ENCODE measurements at regions not wholly inside any gene's neighbourhood (a gene's known extent, or its start where the extent isn't known, plus 50 kb on each side); places are given as distances from the start of the nearest gene placed in this dataset.

DNA sequence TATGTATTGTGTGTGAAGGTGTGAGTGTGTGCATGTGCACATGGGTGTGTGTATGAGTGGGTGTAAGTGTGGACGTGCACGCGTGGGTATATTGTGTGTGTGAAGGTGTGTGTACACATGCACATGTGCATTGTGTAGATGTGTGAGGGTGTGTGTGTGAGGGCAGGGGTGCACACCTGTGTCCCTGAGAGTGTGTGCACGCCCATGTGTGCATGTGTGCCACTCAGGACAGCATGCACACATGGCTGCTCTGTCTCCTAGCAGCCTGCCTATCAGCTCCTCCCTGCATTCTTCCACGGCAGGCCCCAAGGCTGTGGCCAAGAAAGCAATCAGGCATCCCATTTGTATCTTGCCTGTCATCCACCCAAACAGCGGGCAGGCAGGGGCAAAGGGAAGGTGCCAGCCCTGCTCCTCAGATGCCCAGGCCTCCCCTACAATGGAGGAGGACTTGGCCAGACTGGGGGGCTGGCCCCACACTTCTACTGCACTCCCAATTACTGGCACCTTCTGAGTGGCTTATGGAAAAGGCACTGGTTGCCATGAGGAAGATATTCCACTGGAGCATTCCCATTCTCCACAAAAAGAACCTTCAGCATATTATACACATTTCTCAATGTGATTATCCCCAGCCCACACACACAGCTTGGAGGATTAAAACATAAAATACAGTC is 380.4 kb upstream of the ZMIZ1 start:
- no peak for DNase-seq (ENCODE audit: low read depth)

DNA sequence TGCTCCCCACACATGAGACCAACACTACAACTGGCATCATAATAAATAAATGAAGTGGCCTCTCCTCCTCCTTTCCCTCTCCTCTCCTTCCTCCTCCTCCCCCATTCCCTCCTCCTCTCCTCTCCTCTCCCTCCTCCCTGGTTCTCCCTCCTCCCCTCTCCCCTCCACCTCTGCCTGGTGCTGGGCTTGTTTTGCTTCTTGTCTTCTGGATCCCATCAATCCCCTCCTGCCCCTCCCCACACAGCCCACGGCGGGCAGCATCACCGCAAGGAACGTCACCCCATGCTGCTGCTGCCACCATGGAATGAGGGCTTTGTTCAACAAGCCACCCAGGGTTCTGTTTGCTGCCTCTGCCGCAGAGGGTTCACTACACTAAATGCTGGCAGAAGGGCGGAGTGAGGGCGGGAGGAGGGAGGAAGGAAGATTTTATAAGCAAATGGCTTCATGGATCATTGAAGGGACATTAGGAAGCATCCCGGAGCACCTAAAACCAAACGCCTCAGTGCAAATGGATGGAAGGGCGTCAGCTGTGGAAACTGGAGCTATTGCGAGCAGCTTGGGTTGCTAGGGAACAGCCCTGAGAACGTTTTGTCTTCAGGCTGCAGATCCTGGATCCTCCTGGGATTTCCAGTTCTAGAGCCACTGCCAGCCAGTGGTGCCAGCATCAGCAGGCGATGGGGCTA is 379.7 kb upstream of the ZMIZ1 start:
- no peak for DNase-seq (ENCODE audit: low read depth)

DNA sequence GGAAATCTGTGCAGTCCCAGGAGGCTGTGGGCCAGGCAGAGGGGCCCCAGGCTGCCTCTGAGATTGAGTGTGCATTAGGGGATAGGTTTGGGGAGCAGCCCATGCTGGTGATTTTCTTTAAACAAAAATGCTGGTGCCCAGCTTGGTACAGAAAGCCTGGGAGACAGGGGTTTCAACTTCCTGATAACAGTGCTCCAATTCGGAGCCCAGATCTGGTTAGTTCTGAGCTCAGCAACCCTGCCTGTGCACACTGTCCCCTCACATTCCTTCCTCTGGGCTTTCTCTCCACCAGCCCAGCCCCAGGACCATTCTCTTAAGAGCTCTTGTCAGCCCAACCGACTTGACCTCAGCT is 379.2 kb upstream of the ZMIZ1 start:
- no peak for DNase-seq (ENCODE audit: low read depth)

DNA sequence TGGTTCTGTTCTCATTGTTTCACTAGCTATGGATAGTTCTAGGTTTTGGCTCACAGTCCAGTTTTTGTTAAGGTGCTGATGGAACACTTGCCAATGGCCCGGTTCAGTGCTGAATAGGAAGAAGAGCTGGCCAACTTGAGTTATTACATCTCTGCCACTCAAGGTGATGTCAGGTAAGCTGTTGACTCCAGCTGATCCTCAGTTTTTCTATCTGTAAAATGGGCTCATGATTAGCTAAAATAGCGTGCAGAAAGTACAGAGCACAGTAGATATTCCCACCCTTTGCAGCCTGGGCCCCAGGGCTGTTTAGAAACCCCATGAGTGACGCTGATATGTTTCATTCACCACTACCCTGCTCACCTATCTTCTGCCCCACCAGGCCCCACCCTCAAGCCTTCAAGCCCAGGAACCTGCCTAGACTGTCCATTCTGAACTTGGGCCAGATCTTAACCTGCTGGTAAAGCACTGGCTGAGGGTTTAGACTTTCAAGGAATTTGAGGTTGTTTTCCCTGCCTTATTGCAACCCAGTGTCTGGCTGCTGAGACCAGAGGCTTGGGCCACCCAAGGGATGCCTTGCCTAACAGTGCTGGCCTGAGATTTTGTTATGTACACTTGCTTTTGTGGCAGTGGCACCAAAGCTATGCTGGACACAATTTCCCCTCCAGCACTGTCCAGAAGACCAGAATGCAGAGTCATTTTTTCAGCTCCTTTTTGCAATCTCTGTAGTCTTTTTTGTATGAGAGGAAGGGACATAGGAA is 378.2 kb upstream of the ZMIZ1 start:
- no peak for DNase-seq (ENCODE audit: low read depth)

DNA sequence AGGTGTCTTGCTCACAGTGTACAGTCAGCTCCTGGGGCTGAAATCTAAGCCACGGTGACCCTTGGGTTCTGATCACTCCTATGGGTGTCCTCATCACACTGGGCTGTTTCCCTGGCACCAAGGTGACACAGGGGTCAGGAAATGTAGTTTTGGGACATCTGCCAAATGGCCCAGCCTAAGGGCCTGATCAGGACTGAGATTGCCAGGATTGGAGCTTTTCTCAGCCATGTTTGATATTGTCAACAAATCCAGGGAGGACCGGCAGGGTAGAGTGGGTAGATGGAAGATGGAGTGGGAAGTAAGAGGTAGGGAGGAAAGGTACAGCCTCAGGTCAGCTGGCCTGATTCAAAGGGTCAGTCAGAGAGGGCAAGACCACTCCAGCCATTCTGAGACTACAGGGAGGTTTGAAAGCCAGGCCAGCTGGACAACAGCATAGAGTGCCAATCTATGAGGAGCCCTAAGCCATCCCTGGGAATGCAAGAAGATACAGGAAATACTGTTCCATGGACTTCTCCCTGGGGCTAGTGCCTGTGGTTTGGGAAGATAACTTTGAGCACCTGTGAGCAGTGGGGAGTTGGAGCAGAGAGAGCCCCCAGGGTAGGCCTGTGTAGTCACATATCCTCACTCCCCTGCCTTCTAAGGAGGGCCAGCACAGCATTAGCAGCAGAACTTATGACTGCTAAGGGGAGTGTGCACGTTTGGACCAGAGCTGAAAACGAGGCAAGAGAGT is 377.3 kb upstream of the ZMIZ1 start:
- no peak for DNase-seq (ENCODE audit: low read depth)

DNA sequence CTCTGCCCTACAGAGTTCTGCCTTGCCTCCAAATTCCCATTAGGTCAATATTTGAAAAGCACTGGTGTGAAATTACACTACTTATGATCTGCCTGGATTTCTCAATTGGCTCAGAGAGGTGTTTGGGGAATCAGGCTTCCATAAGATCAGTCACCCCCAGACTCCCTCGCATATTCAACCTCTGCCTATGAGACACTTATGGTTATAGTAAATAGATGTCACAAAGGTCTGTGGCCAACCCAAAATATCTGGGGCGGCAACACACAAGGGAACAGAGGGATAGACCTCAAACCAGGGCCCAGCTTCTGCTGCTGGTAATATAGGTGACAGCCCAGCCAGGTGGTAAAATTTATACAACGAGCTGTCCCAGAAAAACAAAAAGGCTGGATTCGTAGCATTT is 376.7 kb upstream of the ZMIZ1 start:
- DNase-seq (ENCODE audit: low read depth) = no peak

DNA sequence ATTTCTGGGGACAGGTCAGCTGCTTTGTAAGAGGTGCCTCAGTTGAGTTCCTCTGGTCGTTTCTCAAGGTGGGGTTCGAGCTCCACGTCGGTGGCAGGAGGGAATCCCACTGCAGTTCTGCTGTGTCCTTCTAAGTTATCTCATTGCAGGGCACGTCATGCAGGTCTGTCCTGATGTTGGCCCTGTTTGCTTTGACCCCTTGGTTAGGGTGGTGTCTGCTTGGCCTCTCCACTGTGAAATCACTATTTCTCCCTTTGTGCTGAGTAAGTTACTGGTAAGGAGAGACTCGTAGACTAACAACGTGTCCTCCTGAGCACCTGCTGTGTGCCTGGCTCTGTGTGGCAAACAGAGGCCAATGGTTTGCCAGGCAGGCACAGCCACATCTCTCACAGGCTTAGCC is 372.9 kb upstream of the ZMIZ1 start:
- DNase-seq (ENCODE audit: low read depth) = no peak

DNA sequence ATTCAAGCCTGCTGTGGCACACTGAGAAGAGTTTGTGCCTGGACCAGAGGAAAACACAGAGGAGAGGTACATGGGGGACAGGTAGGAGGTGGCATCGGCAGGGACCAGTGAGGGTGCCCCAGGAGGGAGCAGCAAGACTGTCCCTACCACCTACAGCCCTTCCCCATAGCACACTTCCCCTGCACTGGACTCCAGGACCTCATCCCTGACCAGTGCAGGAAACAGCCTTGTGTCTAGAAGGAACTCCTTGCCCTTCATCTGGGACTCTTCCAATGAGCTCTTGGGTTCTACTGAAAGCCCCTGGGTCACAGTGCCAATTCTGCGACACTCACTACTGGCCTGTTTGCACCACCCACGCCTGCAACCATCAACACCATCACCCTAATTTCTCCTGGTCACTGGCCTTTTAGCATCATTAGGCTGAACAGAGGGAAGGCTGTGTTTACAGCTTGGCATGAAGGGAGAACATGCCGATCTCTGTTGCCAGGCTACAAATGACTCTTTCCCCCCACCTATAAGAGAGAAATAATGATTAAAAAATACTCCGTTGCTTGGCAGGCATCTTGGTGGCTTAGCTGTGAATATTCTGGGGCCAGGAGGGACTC is 371.9 kb upstream of the ZMIZ1 start:
- no peak for DNase-seq (ENCODE audit: low read depth)

DNA sequence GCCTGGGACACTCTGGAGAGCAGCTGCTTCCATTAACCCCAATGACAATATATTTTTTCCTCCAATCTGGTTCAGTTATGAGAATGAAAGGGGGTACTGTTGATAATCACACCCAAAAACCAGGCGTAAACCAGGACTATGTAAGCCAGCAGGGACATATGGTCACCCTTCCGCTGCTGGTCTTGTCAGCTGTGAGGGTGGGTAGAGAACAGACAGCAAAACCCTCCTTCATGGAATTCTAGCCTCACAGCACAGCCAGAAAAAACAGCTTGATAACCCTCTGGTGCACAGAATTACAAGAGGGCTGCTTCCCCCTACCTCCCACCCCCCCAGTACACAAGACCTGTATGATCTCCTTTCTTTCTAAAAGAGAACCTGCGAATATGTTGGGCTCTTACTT is 368.8 kb upstream of the ZMIZ1 start:
- DNase-seq (ENCODE audit: low read depth) = no peak

DNA sequence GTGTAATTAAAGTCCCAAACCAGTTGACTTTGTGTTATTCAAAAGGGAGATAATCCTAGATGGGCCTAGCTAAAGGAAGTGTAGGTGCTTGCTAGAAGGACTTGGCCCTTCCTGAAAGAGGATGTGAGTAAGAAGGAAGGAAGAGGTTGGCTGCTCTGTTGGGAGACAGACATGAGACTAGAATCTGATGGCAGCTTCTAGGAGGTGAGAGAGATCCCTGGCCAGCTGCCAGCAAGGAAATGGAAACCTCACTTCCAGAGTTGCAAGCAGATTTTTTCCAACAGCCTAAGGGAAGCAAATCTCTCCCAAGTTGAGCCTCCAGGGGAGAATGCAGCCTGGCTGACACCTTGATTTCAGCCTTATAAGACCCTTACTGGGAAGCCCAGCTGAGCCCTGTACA is 368.4 kb upstream of the ZMIZ1 start:
- no peak for DNase-seq (ENCODE audit: low read depth)

DNA sequence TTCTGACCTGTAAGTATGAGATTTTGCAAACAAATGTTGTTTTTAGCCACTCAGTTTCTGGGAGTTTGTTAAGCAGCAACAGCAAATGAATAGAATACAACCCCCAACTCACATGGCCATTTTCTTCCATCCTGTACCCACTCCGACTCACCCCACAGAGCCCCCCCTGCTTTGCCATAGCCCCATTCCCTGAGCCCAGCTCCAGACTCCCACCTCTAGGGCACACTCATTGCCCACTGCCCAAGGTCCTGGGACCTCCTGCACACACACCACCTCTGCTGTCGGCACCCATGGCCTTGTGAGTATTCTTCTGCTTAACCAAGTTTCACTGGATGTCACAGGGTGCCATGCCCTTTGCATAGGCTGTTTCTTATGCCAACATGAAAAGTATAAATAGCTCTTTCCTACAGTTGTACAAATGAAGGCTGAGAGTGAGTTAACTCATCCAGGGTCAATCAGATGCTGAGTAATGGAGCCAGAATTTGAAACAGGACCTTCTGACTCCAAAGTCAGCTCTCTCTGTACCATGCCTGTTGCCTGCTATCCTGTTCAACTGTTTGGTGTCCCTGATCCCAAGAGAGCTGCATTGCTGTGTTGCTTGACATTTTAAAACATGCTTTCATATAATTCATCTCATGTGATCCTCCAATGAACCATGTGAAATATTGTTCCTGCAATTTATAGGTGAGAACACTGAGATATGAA is 367.8 kb upstream of the ZMIZ1 start:
- no peak for DNase-seq (ENCODE audit: low read depth)

DNA sequence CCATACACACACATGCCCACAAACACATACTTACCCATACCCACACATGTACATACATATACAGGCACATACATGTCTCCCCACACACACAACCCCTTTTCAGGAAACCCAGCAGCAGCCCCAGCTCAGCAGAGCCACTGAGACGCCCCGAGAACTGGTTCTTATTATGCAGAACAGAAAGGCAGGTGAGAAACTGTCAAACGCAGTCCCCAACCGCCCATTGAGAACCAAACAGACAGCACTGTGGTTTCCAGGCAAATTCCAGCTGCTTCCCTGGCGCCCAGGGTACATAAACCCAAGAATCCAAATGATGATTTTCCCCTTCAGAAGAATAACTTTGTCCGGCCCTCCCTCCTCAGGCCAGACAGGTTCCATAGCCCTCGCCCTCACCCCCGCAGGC is 366.6 kb upstream of the ZMIZ1 start:
- no peak for DNase-seq (ENCODE audit: low read depth)

DNA sequence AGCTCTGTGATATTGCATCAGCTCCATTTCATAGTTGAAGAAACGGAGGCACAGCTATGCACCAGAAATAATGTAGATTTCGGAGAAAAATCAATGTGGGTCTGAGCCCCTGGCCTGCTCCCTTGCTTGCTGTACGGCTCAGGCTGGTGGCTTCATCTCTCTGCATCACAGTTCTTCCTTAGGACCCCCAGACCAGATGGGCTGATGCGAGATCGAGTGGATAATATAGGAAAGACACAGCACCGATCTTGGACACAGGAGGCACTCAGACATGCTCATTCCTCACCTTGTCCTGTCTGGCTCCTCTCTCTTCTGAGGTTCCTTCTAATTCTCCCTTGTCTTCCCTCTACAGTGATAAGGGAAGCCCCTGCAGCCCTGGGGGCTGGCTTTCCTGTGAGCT is 365.9 kb upstream of the ZMIZ1 start:
- no peak for DNase-seq (ENCODE audit: low read depth)

DNA sequence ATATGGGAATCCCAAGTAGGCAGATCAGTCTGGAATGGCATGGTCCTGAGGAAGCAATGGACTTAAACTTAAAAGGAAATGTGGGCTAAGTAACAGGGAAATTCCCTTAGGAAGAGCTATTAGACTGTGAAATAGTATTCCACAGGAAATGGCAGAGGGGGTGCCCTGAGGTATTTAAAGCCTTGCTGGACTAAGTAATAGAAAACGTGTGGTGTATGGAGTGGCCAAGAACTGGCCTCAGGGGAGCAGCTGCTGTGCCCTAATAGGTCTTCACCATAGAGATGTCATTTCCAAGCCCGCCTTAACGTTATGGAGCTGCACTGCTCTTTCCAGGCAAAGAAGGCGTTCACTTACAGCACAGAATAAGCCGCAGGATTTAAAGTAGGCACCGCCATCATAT is 365.2 kb upstream of the ZMIZ1 start:
- no peak for DNase-seq (ENCODE audit: low read depth)

DNA sequence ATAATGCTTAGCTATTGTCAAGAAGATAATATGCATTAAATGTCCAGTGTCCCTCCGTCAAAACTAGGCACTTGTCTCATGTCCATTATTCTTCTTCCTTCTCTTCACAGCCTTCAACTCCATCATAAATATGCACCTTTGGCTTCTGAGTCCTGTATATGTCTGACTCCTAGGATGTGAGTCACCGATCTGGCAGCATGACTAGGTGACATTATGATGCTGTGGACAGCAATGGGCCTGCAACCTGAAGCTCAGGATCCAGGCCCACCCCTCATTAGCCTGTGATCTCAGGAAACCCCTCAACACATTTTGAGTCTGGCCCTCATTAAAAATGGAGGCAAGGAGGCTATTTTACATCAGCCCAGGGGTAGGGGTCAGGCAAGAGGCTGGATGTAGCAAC is 362.5 kb upstream of the ZMIZ1 start:
- DNase-seq (ENCODE audit: low read depth) = no peak

DNA sequence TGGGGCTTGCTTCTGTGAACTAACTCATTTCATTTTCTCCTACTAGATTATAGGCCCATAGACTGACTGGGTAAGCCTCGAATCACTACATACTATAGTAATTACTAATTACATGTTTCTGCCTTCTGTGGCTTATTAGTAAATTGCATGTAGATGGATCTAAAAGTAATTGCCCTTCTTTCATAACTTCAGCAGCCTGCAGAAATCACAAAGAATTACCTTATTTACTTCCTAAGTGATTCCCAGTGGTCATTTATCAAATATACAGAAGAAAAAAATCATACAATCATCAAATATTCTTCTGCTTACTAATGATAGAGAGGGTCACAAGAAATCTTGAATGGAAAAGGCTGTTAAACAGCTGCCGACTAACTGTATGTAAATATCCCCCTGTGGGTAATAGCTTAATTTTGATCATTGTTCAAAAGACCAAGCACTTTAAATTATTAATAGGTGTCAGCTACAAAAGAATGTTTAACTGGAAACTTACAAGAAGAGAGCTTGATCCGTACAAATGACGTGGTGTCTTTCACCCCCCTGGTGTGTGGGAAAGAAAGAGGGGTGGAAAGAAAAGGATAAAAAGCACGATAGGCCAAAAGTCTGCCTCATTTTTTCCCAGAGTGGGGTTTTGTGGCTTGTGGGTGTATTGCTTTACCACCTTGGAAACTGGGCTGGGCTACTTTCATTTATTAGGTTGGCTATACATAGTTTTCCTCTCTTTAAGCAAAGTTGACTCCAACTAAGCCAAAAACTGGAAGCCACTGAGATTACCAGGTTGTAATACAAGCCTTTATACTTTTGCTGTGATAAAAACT is 361.8 kb upstream of the ZMIZ1 start:
- no peak for DNase-seq (ENCODE audit: low read depth)

DNA sequence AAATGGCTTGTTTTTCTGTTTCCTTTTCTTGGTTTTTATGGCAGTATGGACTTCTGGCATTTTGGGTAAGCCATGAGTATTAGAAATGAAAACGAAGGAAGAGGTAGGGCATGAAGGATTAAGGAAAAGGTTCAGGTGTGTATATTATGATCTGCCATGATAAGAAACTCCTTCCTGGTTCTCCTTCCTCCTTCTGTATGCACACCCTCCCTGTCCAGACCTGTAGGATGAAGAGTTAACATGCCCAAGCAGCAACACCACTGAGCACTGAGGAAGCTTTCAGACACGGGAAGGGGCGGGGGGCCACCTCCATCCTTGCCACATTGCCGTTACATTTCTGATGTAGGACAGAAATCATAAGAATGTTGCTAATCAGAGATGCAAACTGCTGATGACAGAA is 361.0 kb upstream of the ZMIZ1 start:
- DNase-seq (ENCODE audit: low read depth) = no peak

DNA sequence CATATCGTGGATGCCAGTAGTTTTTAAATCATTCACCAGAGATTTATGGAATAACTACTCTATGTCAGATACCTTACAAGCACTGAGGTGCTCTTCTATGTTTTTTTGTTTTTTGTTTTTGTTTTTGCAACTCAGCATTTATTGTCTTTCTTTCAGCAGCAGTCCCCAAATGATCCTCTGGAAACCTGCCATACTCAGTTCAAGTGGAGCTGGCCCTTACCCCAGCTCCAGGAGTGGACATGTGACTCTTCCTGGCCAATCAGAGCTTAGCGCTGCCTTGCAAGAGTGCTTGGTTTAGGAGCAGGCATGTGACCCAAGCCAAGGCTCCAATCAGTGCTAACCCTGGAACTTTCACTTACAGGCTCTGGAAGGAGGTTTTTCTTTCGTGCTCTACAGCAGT is 356.6 kb upstream of the ZMIZ1 start:
- no peak for DNase-seq (ENCODE audit: low read depth)

DNA sequence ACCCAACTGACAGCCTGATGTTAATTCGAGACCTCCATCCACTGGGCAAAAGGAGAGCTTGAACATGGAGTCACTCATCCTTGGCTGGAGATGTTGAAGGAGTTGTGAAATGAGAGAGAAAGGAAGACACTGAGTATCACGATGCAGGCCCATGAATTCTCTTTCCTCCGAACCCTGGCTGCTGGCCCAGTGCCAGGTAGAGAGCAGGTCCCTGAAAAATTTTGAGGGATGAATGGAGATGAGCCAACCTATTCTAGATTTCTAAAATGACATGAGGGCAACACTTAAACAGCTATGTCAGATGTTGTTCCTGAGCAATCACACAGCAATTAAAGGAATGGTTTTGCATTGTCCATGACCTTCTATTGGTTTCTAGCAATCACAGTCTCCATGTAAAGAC is 355.1 kb upstream of the ZMIZ1 start:
- no peak for DNase-seq (ENCODE audit: low read depth)

DNA sequence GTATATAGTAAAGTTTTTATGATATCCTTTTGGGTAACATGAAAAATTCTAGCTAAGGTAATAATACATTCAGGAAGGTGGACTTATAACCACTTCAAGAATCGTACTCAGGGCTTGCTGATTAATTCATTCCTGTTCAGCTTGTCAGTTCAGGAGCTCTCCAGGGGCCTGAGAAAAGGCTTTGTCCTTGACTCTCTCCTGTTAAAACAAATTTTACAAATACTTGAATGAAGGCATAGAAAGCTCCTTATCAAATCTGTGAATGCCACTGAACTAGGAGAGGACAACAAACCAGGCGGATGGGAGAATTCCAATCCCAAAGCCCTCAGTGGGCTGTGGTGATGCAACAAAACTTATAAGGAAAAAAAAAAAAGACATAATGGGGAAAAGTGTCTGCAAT is 354.5 kb upstream of the ZMIZ1 start:
- DNase-seq (ENCODE audit: low read depth) = no peak

DNA sequence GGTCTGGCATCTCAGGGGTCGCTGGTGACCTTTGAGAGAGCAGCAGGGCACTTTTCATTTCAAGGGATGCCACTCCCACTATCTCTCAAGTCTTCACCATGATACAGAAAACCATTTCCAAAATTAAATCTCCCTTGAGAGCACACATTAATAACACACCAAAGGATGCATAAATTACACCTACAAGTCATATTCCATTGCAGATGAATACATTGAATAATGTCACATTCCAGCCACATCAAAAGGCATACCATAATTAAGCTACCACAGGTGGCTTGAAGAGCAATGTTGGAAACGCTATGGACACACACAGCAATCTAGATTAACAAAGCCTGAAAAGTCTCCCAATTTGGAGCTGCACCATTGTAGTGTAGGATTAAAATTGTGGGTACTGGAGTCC is 353.3 kb upstream of the ZMIZ1 start:
- no peak for DNase-seq (ENCODE audit: low read depth)

All from activated T-cell treated with anti-CD3 and anti-CD28 coated beads for 24 hours (primary cell).